WTC11 (cell line): ENCODE measurements at regions not wholly inside any gene's neighbourhood (a gene's known extent, or its start where the extent isn't known, plus 50 kb on each side); places are given as distances from the start of the nearest gene placed in this dataset.

Source experiments
- ATAC-seq: fragments of 200-7000 bp; cut with Tn5 transposase; 2 replicates; pipeline ENCODE4 v1.10.0; 2021; ENCODE audit warnings: mild to moderate bottlenecking, moderate library complexity
- CTCF ChIA-PET: fragments of 300-600 bp; sonication (Branson Sonifier 250); formaldehyde crosslinking; loops from one replicate; lab custom pipeline; 2021; ENCODE audit warnings: antibody characterized with exemption; lab: Charles Lee
- POLR2A ChIA-PET: fragments of 350-600 bp; sonication (Branson Sonifier 250); formaldehyde crosslinking; loops from one replicate; lab custom pipeline; 2021; ENCODE audit warnings: antibody characterized with exemption; lab: Charles Lee
- DNase-seq: peaks from one replicate; pipeline ENCODE4 v3.0.0; 2021; ENCODE audit warnings: low spot score
- H3K27ac Mint-ChIP-seq: 2 replicates; pipeline ENCODE4 v1.8.0; 2021; ENCODE audit warnings: mixed read lengths
- H3K27me3 Mint-ChIP-seq: 2 replicates; pipeline ENCODE4 v1.8.0; 2021; ENCODE audit warnings: low read depth, mild to moderate bottlenecking, moderate library complexity, mixed read lengths
- H3K36me3 Mint-ChIP-seq: 2 replicates; pipeline ENCODE4 v1.8.0; 2021; ENCODE audit warnings: mixed read lengths
- H3K4me1 Mint-ChIP-seq: 2 replicates; pipeline ENCODE4 v1.8.0; 2022; ENCODE audit warnings: mixed read lengths
- H3K4me3 Mint-ChIP-seq: 2 replicates; pipeline ENCODE4 v1.8.0; 2021; ENCODE audit warnings: mild to moderate bottlenecking, moderate library complexity, mixed read lengths
- H3K9me3 Mint-ChIP-seq: 2 replicates; pipeline ENCODE4 v1.8.0; 2021; ENCODE audit warnings: mixed read lengths
- ARID4B ChIP-seq: sonication (generic); formaldehyde crosslinking; IDR thresholded peaks from 2 replicates; pipeline ENCODE4 v1.8.0; 2023; ENCODE audit warnings: missing genetic modification reagents, mild to moderate bottlenecking, borderline replicate concordance
- ATF1 ChIP-seq: sonication (generic); formaldehyde crosslinking; IDR thresholded peaks from 2 replicates; pipeline ENCODE4 v1.8.1; 2023; ENCODE audit warnings: mild to moderate bottlenecking, moderate library complexity, missing genetic modification reagents
- ATF3 ChIP-seq: sonication (generic); formaldehyde crosslinking; conservative IDR thresholded peaks from 2 replicates; pipeline ENCODE4 v1.8.1; 2022; ENCODE audit warnings: mild to moderate bottlenecking, missing genetic modification reagents
- ERG ChIP-seq: fragments of 250-450 bp; sonication (Bioruptor Pico); IDR thresholded peaks from 2 replicates; pipeline ENCODE4 v1.8.0; 2021; ENCODE audit warnings: mild to moderate bottlenecking
- FOXP1 ChIP-seq: sonication (generic); formaldehyde crosslinking; IDR thresholded peaks from 2 replicates; pipeline ENCODE4 v1.8.0; 2022; ENCODE audit warnings: missing genetic modification reagents, mild to moderate bottlenecking, moderate library complexity, borderline replicate concordance
- IRF2 ChIP-seq: sonication (generic); formaldehyde crosslinking; IDR thresholded peaks from 2 replicates; pipeline ENCODE4 v1.8.0; 2022; ENCODE audit warnings: low read depth, missing genetic modification reagents, borderline replicate concordance
- JUN ChIP-seq: sonication (generic); formaldehyde crosslinking; IDR thresholded peaks from 2 replicates; pipeline ENCODE4 v1.8.0; 2023; ENCODE audit warnings: mild to moderate bottlenecking, missing genetic modification reagents
- MLX ChIP-seq: sonication (generic); formaldehyde crosslinking; IDR thresholded peaks from 2 replicates; pipeline ENCODE4 v1.8.1; 2023; ENCODE audit warnings: mild to moderate bottlenecking, missing genetic modification reagents, moderate library complexity
- NFE2L1 ChIP-seq: sonication (generic); formaldehyde crosslinking; IDR thresholded peaks from 2 replicates; pipeline ENCODE4 v1.8.1; 2023; ENCODE audit warnings: missing genetic modification reagents
- TP53 ChIP-seq: sonication (generic); formaldehyde crosslinking; IDR thresholded peaks from 2 replicates; pipeline ENCODE4 v1.8.1; 2023; ENCODE audit warnings: mild to moderate bottlenecking, missing genetic modification reagents
- ZNF138 ChIP-seq: sonication (generic); formaldehyde crosslinking; conservative IDR thresholded peaks from 2 replicates; pipeline ENCODE4 v1.8.1; 2022; ENCODE audit warnings: mild to moderate bottlenecking, moderate library complexity, missing genetic modification reagents
- ZNF219 ChIP-seq: sonication (generic); formaldehyde crosslinking; IDR thresholded peaks from 2 replicates; pipeline ENCODE4 v1.8.0; 2023; ENCODE audit warnings: missing genetic modification reagents, mild to moderate bottlenecking, borderline replicate concordance
- ZNF317 ChIP-seq: sonication (generic); formaldehyde crosslinking; IDR thresholded peaks from 2 replicates; pipeline ENCODE4 v1.8.1; 2023; ENCODE audit warnings: low read depth, mild to moderate bottlenecking, moderate library complexity, missing genetic modification reagents, borderline replicate concordance
- ZNF423 ChIP-seq: fragments of 250-450 bp; sonication (Bioruptor Pico); IDR thresholded peaks from 2 replicates; pipeline ENCODE4 v2.1.2; 2022; ENCODE audit warnings: mild to moderate bottlenecking, moderate library complexity
- ZNF671 ChIP-seq: fragments of 250-450 bp; sonication (Bioruptor Pico); IDR thresholded peaks from 2 replicates; pipeline ENCODE4 v1.8.0; 2021; ENCODE audit warnings: mild to moderate bottlenecking
- TF ChIP-seq, protein P1 (sequence below): fragments of 250-450 bp; sonication (Bioruptor Pico); IDR thresholded peaks from 2 replicates; pipeline ENCODE4 v1.9.0; 2021; ENCODE audit warnings: mild to moderate bottlenecking
- TF ChIP-seq, protein P2 (sequence below): sonication (generic); formaldehyde crosslinking; conservative IDR thresholded peaks from 2 replicates; pipeline ENCODE4 v1.8.1; 2023; ENCODE audit warnings: mild to moderate bottlenecking, low read depth, missing genetic modification reagents, moderate library complexity

- no peak for TF ChIP-seq ARID4B (CRISPR knock-in tag)
Observed at GRCh38 chr4:138741766-138742377, 273.7 kb upstream of the NOCT start (continued).

DNA sequence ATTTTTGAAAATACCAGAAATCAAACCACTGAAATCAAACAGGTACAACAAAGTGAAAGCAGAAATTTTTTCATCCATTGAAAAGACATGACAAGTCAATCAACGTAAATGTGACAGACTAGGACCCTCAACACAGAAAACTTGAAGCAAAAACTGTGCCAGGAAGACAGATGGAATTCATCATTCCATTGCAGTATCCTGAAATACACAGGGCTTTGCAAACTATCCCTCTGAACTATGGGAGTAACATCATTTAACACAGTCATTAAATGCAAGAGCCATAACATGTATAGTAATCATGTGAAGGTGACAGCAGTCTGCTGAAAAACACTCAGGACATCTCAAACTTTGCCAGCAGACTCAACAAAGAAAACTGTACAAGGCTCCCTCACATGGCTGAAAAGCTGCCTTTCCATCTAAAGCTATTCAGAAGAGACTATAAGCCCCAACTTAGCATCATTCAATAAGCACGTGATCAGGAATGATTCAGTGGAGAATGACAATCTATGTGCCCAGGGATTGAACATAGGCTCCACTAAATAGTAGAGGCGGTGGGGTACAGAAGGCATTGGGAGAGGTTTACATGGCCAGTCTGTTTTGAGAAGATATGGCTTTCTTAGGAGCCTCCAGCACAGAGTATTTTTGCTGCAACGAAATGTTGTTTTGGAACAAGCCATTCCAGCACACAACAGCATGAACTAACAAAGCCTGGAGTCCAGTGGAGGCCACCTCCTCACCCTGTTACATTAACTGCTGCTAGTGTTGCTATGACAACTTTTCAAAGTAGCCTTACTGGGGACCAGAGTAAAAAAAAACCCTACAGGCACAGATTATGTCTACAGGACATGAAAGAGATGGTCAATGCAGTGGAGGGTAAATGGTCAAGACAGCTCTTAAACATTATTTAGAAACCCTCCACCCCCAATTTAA lies 274.5 kb upstream of the NOCT start:
- no peak for ATAC-seq
- no peak overlapping the region for H3K27ac Mint-ChIP-seq
- DNase-seq, result no peak
- ChIA-PET POLR2A (no interaction called here), CTCF (no interaction called here)
- peaks cover 13% of the 10 kb centered on the region for H3K36me3 Mint-ChIP-seq
- TF ChIP-seq ZNF671 (CRISPR knock-in tag), result no peak
- TF ChIP-seq TP53 (CRISPR knock-in tag), result no peak
- TF ChIP-seq ZNF317 (CRISPR knock-in tag), result no peak
- no peak for TF ChIP-seq MLX
- TF ChIP-seq ATF1 (CRISPR knock-in tag), result no peak
- TF ChIP-seq ZNF219 (CRISPR knock-in tag), result no peak
- TF ChIP-seq, protein P1, sequence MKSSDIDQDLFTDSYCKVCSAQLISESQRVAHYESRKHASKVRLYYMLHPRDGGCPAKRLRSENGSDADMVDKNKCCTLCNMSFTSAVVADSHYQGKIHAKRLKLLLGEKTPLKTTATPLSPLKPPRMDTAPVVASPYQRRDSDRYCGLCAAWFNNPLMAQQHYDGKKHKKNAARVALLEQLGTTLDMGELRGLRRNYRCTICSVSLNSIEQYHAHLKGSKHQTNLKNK (CRISPR knock-in tag), result no peak
- TF ChIP-seq IRF2 (CRISPR knock-in tag), result no peak
- TF ChIP-seq ZNF138 (CRISPR knock-in tag), result no peak
- no peak for TF ChIP-seq FOXP1 (CRISPR knock-in tag)
- TF ChIP-seq ZNF423 (CRISPR knock-in tag), result no peak
- TF ChIP-seq ATF3 (CRISPR knock-in tag), result no peak
- TF ChIP-seq, protein P2, sequence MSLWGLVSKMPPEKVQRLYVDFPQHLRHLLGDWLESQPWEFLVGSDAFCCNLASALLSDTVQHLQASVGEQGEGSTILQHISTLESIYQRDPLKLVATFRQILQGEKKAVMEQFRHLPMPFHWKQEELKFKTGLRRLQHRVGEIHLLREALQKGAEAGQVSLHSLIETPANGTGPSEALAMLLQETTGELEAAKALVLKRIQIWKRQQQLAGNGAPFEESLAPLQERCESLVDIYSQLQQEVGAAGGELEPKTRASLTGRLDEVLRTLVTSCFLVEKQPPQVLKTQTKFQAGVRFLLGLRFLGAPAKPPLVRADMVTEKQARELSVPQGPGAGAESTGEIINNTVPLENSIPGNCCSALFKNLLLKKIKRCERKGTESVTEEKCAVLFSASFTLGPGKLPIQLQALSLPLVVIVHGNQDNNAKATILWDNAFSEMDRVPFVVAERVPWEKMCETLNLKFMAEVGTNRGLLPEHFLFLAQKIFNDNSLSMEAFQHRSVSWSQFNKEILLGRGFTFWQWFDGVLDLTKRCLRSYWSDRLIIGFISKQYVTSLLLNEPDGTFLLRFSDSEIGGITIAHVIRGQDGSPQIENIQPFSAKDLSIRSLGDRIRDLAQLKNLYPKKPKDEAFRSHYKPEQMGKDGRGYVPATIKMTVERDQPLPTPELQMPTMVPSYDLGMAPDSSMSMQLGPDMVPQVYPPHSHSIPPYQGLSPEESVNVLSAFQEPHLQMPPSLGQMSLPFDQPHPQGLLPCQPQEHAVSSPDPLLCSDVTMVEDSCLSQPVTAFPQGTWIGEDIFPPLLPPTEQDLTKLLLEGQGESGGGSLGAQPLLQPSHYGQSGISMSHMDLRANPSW (CRISPR knock-in tag), result no peak
- no peak for TF ChIP-seq ARID4B (CRISPR knock-in tag)
- TF ChIP-seq ERG (CRISPR knock-in tag), result no peak
- no peak for TF ChIP-seq NFE2L1 (CRISPR knock-in tag)
- no peak for TF ChIP-seq JUN (CRISPR knock-in tag)
- no peak overlapping the region for H3K4me3 Mint-ChIP-seq
- peaks cover 16% of the 10 kb centered on the region for H3K9me3 Mint-ChIP-seq
- no peaks in the 10 kb centered on the region for H3K27me3 Mint-ChIP-seq
- no peaks in the 10 kb centered on the region for H3K4me1 Mint-ChIP-seq
